Left lung (tissue), 4 donors: ENCODE measurements at regions not wholly inside any gene's neighbourhood (a gene's known extent, or its start where the extent isn't known, plus 50 kb on each side); places are given as distances from the start of the nearest gene placed in this dataset.
A peak's percentile ranks its signal among the peaks of the same experiment; 100 is the strongest.

Experiments
- ATAC-seq: fragments of 200-7000 bp; cut with Tn5 transposase; one replicate; pipeline ENCODE4 v1.9.1; 2020; ENCODE audit warnings: moderate library complexity
- DNase-seq, 4 donors: peaks; one replicate each; pipeline ENCODE4 v3.0.0-alpha.2; 2013 to 2020
- H3K27ac ChIP-seq, 2 donors: fragments of 200-600 bp; sonication (generic) in 1 of 2; one replicate each; pipeline versions ENCODE4 v1.5.0 to v1.8.0; 2020 to 2021
- H3K27me3 ChIP-seq, 2 donors: fragments of 200-600 bp; sonication (generic) in 1 of 2; one replicate each; pipeline versions ENCODE4 v1.5.0 to v1.8.0; 2020 to 2021
- H3K36me3 ChIP-seq, 2 donors: fragments of 200-600 bp; sonication (generic) in 1 of 2; one replicate each; pipeline versions ENCODE4 v1.5.0 to v1.8.0; 2020 to 2021
- H3K4me1 ChIP-seq, 2 donors: fragments of 200-600 bp; one replicate each; pipeline ENCODE4 v1.8.0; 2021
- H3K4me3 ChIP-seq, 2 donors: fragments of 200-600 bp; sonication (generic) in 1 of 2; one replicate each; pipeline versions ENCODE4 v1.5.0 to v1.8.0; 2020 to 2021; ENCODE audit warnings: mild to moderate bottlenecking in 1 of 2
- H3K9me3 ChIP-seq, 2 donors: fragments of 200-600 bp; sonication (generic) in 1 of 2; one replicate each; pipeline versions ENCODE4 v1.5.0 to v1.8.0; 2020 to 2021
- intact Hi-C, 2 donors: fragments of 100-400 bp; cut with DNase I; formaldehyde crosslinking; loops; one replicate each; pipeline versions ENCODE4 v1.11.2 to v1.14.2; 2022
- TF ChIP-seq, protein P1 (sequence below), 2 donors: fragments of 200-600 bp; sonication (generic) in 1 of 2; IDR thresholded peaks; one replicate each; pipeline versions ENCODE4 v1.5.0 to v1.8.0; 2021; ENCODE audit warnings: antibody characterized with exemption in 2 of 2
- donor health status: DM: no; HTN: yes; CAD: no.
- donor health status: DM: no; HTN: no; CAD: no.

DNA sequence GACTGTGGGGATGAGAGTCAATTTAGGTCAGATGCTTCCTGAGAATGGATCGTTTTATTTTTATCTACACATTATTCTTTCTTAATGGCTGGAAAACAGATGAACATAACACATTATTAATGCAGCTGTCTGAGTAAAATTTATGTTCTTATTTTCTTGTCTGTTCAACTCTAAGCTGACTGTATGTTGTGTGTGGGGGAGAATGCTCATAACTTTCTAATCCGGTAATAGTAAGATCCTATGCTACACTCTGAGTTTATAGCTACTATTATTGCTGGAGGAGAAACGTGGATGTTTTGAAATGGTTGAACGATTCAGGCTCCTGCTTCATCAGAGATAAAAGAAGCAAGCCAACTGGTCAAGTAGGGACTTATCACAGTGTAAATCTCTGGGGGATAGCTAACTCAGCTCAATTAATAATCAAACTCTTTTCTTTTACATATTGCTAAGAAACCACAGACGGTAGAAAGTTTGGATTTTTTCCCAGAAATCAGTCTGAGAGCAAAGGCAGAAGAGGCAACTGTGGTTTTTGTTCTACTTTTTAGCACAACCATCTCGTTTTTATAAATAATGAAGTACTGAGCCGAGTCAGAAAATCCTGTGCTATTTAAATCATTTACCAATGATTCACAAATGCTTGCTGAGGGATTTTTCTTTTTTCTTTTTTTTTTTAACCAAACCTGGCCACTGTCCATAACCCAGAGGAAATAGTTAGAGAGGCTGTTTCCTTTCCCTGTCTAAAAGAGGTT lies 265.0 kb upstream of the FAM174A start:
- TF ChIP-seq, protein P1, sequence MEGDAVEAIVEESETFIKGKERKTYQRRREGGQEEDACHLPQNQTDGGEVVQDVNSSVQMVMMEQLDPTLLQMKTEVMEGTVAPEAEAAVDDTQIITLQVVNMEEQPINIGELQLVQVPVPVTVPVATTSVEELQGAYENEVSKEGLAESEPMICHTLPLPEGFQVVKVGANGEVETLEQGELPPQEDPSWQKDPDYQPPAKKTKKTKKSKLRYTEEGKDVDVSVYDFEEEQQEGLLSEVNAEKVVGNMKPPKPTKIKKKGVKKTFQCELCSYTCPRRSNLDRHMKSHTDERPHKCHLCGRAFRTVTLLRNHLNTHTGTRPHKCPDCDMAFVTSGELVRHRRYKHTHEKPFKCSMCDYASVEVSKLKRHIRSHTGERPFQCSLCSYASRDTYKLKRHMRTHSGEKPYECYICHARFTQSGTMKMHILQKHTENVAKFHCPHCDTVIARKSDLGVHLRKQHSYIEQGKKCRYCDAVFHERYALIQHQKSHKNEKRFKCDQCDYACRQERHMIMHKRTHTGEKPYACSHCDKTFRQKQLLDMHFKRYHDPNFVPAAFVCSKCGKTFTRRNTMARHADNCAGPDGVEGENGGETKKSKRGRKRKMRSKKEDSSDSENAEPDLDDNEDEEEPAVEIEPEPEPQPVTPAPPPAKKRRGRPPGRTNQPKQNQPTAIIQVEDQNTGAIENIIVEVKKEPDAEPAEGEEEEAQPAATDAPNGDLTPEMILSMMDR (IDR thresholded peaks at IDR 0.05): no peak
- H3K27me3 ChIP-seq: no peaks in the 10 kb centered on the region
- H3K27ac ChIP-seq: no peak overlapping the region
- no peaks in the 10 kb centered on the region for H3K36me3 ChIP-seq
- DNase-seq: peak in 2 of 4 donors; percentile 17 to 20
- no peak overlapping the region for H3K4me3 ChIP-seq
- ATAC-seq: no peak
- no peaks in the 10 kb centered on the region for H3K4me1 ChIP-seq
- intact Hi-C loops: no loop called here
- no peaks in the 10 kb centered on the region for H3K9me3 ChIP-seq

DNA sequence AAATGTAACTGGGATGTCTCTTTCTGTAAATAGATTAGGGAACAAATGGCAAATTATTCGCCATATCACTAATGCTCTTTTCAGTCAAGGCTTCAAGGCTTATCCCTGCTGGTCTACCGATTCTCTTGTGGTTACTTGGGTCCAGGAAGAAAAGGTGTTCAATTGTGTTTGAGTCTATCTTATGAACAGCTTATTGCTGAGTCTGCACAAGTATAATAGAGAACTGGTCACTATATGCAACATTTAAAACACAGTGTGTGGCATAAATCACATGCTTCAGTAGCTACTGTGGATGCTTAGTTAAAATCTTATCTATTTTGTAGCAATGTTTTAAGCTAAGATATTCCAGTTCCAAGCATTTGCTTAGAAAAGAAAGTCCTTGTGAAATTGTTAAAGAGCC lies 274.2 kb upstream of the FAM174A start:
- TF ChIP-seq, protein P1 (IDR thresholded peaks at IDR 0.05): no peak
- Histone ChIP-seq H3K27me3 (no peaks in the 10 kb centered on the region), H3K4me1 (no peaks in the 10 kb centered on the region), H3K27ac (no peak overlapping the region), H3K9me3 (no peaks in the 10 kb centered on the region), H3K36me3 (no peaks in the 10 kb centered on the region), H3K4me3 (no peak overlapping the region)
- no peak for DNase-seq
- ATAC-seq: no peak
- intact Hi-C loops: no loop called here

DNA sequence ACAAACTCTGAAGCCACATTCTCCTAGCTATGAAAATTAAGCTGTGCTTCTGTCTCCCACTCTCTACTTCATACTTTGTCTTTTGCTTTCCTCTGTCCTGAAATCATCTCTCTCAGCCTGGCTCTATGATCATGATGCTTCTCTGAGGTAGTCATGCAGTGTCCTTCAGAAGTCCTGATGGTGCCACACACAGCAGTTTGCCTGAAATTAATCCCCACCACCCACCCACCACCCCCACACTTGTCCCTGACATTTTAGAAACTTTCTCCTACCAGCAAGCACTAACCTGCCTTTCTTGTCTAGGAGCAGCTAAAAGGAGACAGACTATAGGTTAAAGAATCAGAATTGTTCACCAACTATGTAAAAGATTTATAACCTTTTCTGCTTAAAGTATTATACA lies 282.2 kb upstream of the FAM174A start:
- ATAC-seq (no peak), DNase-seq (no peak)
- Histone ChIP-seq H3K27me3 (no peaks in the 10 kb centered on the region), H3K4me3 (no peak overlapping the region), H3K36me3 (no peaks in the 10 kb centered on the region), H3K4me1 (no peaks in the 10 kb centered on the region), H3K9me3 (no peaks in the 10 kb centered on the region), H3K27ac (no peak overlapping the region)
- intact Hi-C loops: no loop called here
- TF ChIP-seq, protein P1 (IDR thresholded peaks at IDR 0.05): no peak

DNA sequence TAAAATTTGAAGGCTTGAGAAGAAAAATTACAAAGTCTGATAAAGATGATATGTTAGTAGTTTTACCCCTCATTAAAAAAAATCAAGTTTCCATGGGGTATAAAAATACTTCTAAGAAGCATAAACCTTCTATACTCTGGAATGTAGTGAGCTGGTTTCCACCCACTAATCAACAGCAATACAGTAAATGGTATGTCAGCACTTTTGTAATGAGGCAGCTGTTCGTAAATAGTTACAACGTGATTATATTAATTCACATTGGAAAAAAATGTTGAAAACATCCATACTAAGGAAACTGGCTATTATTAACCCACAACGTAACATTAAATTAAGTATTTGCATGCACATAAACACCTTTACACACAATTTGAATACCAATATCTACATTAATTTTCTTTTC lies 283.1 kb upstream of the FAM174A start:
- no peaks in the 10 kb centered on the region for H3K36me3 ChIP-seq
- H3K27ac ChIP-seq: no peak overlapping the region
- H3K9me3 ChIP-seq: no peaks in the 10 kb centered on the region
- H3K27me3 ChIP-seq: no peaks in the 10 kb centered on the region
- no peaks in the 10 kb centered on the region for H3K4me1 ChIP-seq
- no peak for DNase-seq
- H3K4me3 ChIP-seq: no peak overlapping the region
- no peak for ATAC-seq
- intact Hi-C loops: no loop called here
- TF ChIP-seq, protein P1 (IDR thresholded peaks at IDR 0.05): no peak

DNA sequence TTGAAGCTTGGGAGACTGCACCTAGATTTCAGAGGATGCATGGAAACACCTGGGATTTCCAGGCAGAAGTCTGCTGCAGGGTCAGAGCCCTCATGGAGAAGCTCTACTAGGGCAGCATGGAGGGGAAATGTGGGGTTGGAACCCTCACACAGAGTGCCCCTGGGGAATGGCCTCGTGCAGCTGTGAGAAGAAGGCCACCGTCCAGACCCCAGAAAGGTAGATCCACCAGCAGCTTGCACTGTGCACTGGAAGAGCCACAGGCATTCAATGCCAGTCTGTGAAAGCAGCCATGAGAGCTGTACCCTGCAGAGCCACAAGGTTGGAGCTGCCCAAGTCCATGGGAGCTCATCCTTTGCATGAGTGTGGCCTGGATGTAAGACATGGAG lies 285.3 kb upstream of the FAM174A start:
- intact Hi-C loops: no loop called here
- TF ChIP-seq, protein P1 (IDR thresholded peaks at IDR 0.05): no peak
- H3K4me1 ChIP-seq: no peaks in the 10 kb centered on the region
- no peak overlapping the region for H3K27ac ChIP-seq
- no peaks in the 10 kb centered on the region for H3K9me3 ChIP-seq
- DNase-seq: no peak
- H3K27me3 ChIP-seq: no peaks in the 10 kb centered on the region
- no peak overlapping the region for H3K4me3 ChIP-seq
- ATAC-seq: no peak
- H3K36me3 ChIP-seq: no peaks in the 10 kb centered on the region
